PC-9 (cell line): ENCODE measurements at regions not wholly inside any gene's neighbourhood (a gene's known extent, or its start where the extent isn't known, plus 50 kb on each side); places are given as distances from the start of the nearest gene placed in this dataset.
"Not testable (repeated sequence)": the region's sequence is repeated elsewhere in the genome, so short reads cannot be mapped to it uniquely, and the experiment has no call there.

Source experiments
- CTCF ChIP-seq: fragments of 200-600 bp; sonication (generic); conservative IDR thresholded peaks from 2 replicates; pipeline ENCODE4 v1.6.1; 2017; ENCODE audit warnings: mixed run types, antibody characterized with exemption, mild to moderate bottlenecking, moderate library complexity
- EZH2 ChIP-seq: fragments of 200-600 bp; sonication (generic); IDR thresholded peaks from 2 replicates; pipeline ENCODE4 v1.8.0; 2017; ENCODE audit warnings: antibody characterized with exemption, low read depth

GRCh38 chr4:22627851-22628250 is 64.9 kb upstream of the GBA3 start:
- not testable (repeated sequence) for TF ChIP-seq CTCF, EZH2
